Muscle of back (tissue), 3 donors: ENCODE measurements at regions not wholly inside any gene's neighbourhood (a gene's known extent, or its start where the extent isn't known, plus 50 kb on each side); places are given as distances from the start of the nearest gene placed in this dataset.
"Not testable (repeated sequence)": the region's sequence is repeated elsewhere in the genome, so short reads cannot be mapped to it uniquely, and the experiment has no call there.

ENCODE experiments used
- DNase-seq, 3 donors: peaks; one replicate each; pipeline versions ENCODE4 v3.0.0 to v3.0.0-alpha.2; 2013

- DNase-seq: no peak
Observed at GRCh38 chr13:40355126-40355724, 311.2 kb downstream of the FOXO1 start.

GRCh38 chr13:40356011-40356410 lies 310.4 kb downstream of the FOXO1 start:
- no peak for DNase-seq

- DNase-seq: not testable (repeated sequence)
Observed at GRCh38 chr13:40356458-40356857, 310.0 kb downstream of the FOXO1 start.

GRCh38 chr13:40362502-40362901 lies 303.9 kb downstream of the FOXO1 start:
- no peak for DNase-seq

- no peak for DNase-seq
Observed at GRCh38 chr13:40363653-40364052, 302.8 kb downstream of the FOXO1 start.

- DNase-seq: no peak
Observed at GRCh38 chr13:40366119-40366518, 300.3 kb downstream of the FOXO1 start.

- no peak for DNase-seq
Observed at GRCh38 chr13:40368127-40368891, 298.1 kb downstream of the FOXO1 start.

GRCh38 chr13:40370661-40371060 lies 295.8 kb downstream of the FOXO1 start:
- DNase-seq: no peak

- peak in 2 of 3 donors; percentile 33 to 68 for DNase-seq
Observed at GRCh38 chr13:40371531-40372125, 294.8 kb downstream of the FOXO1 start.

GRCh38 chr13:40373608-40374007 lies 292.8 kb downstream of the FOXO1 start:
- not testable (repeated sequence) for DNase-seq

- no peak for DNase-seq
Observed at GRCh38 chr13:40375489-40376171, 290.8 kb downstream of the FOXO1 start.

GRCh38 chr13:40376296-40376849 lies 290.1 kb downstream of the FOXO1 start:
- peak in 2 of 3 donors; percentile 27 to 51 for DNase-seq

- DNase-seq: peak in 1 of 3 donors; percentile 40
Observed at GRCh38 chr13:40376867-40377535, 289.4 kb downstream of the FOXO1 start.

GRCh38 chr13:40377783-40378182 lies 288.7 kb downstream of the FOXO1 start:
- DNase-seq: no peak

- DNase-seq: no peak
Observed at GRCh38 chr13:40379196-40379595, 287.2 kb downstream of the FOXO1 start.

- no peak for DNase-seq
Observed at GRCh38 chr13:40379794-40380578, 286.5 kb downstream of the FOXO1 start.

GRCh38 chr13:40381935-40382764 lies 284.3 kb downstream of the FOXO1 start:
- DNase-seq: no peak

GRCh38 chr13:40383132-40383531 lies 283.3 kb downstream of the FOXO1 start:
- DNase-seq: peak in 1 of 3 donors; percentile 50

GRCh38 chr13:40383885-40384284 lies 282.6 kb downstream of the FOXO1 start:
- no peak for DNase-seq
